ENCODE measurements at regions not wholly inside any gene's neighbourhood (a gene's known extent, or its start where the extent isn't known, plus 50 kb on each side); places are given as distances from the start of the nearest gene placed in this dataset.
"Not testable (repeated sequence)": the region's sequence is repeated elsewhere in the genome, so short reads cannot be mapped to it uniquely, and the experiment has no call there.

- no peak for DNase-seq (ENCODE audit: low read depth)
- no peak for TF ChIP-seq CTCF (conservative IDR thresholded peaks at IDR 0.05; ENCODE audit: low read depth, low read length)
- no peak overlapping the region for H3K4me3 ChIP-seq (ENCODE audit: low read length)
Measured at GRCh38 chr9:82421498-82421897, 432.9 kb downstream of the SPATA31D1 start.

GRCh38 chr9:82423700-82424099 lies 435.1 kb downstream of the SPATA31D1 start:
- no peak overlapping the region for H3K4me3 ChIP-seq (ENCODE audit: low read length)
- DNase-seq (ENCODE audit: low read depth), result no peak
- TF ChIP-seq CTCF (conservative IDR thresholded peaks at IDR 0.05; ENCODE audit: low read depth, low read length), result no peak

GRCh38 chr9:82424599-82425120 lies 436.1 kb downstream of the SPATA31D1 start:
- no peak for TF ChIP-seq CTCF (conservative IDR thresholded peaks at IDR 0.05; ENCODE audit: low read depth, low read length)
- no peak for DNase-seq (ENCODE audit: low read depth)
- H3K4me3 ChIP-seq (ENCODE audit: low read length), result no peak overlapping the region

- no peak overlapping the region for H3K4me3 ChIP-seq (ENCODE audit: low read length)
- TF ChIP-seq CTCF (conservative IDR thresholded peaks at IDR 0.05; ENCODE audit: low read depth, low read length), result no peak
- no peak for DNase-seq (ENCODE audit: low read depth)
Measured at GRCh38 chr9:82431121-82431520, 442.5 kb downstream of the SPATA31D1 start.

- not testable (repeated sequence) for DNase-seq (ENCODE audit: low read depth); H3K4me3 ChIP-seq (ENCODE audit: low read length)
Measured at GRCh38 chr9:82433290-82433931, 444.8 kb downstream of the SPATA31D1 start.

GRCh38 chr9:82436475-82436874 lies 447.9 kb downstream of the SPATA31D1 start:
- DNase-seq (ENCODE audit: low read depth), result no peak
- no peak for TF ChIP-seq CTCF (conservative IDR thresholded peaks at IDR 0.05; ENCODE audit: low read depth, low read length)
- H3K4me3 ChIP-seq (ENCODE audit: low read length), result no peak overlapping the region

- not testable (repeated sequence) for H3K4me3 ChIP-seq (ENCODE audit: low read length); DNase-seq (ENCODE audit: low read depth)
Measured at GRCh38 chr9:82437183-82437582, 448.6 kb downstream of the SPATA31D1 start.

- H3K4me3 ChIP-seq (ENCODE audit: low read length), result no peak overlapping the region
- TF ChIP-seq CTCF (conservative IDR thresholded peaks at IDR 0.05; ENCODE audit: low read depth, low read length), result no peak
- no peak for DNase-seq (ENCODE audit: low read depth)
Measured at GRCh38 chr9:82438581-82438980, 450.0 kb downstream of the SPATA31D1 start.
